HL-60 (cell line): ENCODE measurements at regions not wholly inside any gene's neighbourhood (a gene's known extent, or its start where the extent isn't known, plus 50 kb on each side); places are given as distances from the start of the nearest gene placed in this dataset.
A peak's percentile ranks its signal among the peaks of the same experiment; 100 is the strongest.

ENCODE experiments used
- DNase-seq, 2 experiments: peaks; one replicate each; pipeline ENCODE4 v3.0.0-alpha.2; 2010 to 2020; ENCODE audit warnings: low read depth in 1 of 2, low spot score in 1 of 2
- H3K27ac ChIP-seq: fragments of 250-450 bp; sonication (Bioruptor Pico); replicated peaks from 2 replicates; pipeline ENCODE4 v1.5.1; 2020; ENCODE audit warnings: mild to moderate bottlenecking, moderate library complexity
- H3K27me3 ChIP-seq: fragments of 250-450 bp; sonication (Bioruptor Pico); 2 replicates; pipeline ENCODE4 v1.5.1; 2021; ENCODE audit warnings: mild to moderate bottlenecking, moderate library complexity; ENCODE audit not compliant: insufficient read depth, poor library complexity, severe bottlenecking
- H3K4me3 ChIP-seq: replicated peaks from 2 replicates; pipeline ENCODE4 v1.5.1; 2011; ENCODE audit warnings: mild to moderate bottlenecking, control low read depth, low read length; ENCODE audit not compliant: insufficient read depth
- CTCF ChIP-seq: IDR thresholded peaks from one replicate; pipeline ENCODE4 v1.5.1; 2011; ENCODE audit warnings: low read length, control low read depth, inconsistent platforms; ENCODE audit not compliant: insufficient read depth
- GABPA ChIP-seq: IDR thresholded peaks from 2 replicates; pipeline ENCODE4 v1.6.1; 2012; ENCODE audit warnings: low read depth
- POLR2AphosphoS5 ChIP-seq: IDR thresholded peaks from 2 replicates; pipeline ENCODE4 v1.6.1; 2012; ENCODE audit warnings: low read depth
- REST ChIP-seq: IDR thresholded peaks from 2 replicates; pipeline ENCODE4 v1.6.1; 2012; ENCODE audit warnings: low read depth; ENCODE audit not compliant: insufficient replicate concordance
- SPI1 ChIP-seq: IDR thresholded peaks from 2 replicates; pipeline ENCODE4 v1.6.1; 2012; ENCODE audit warnings: low read depth, mild to moderate bottlenecking, borderline replicate concordance

DNA sequence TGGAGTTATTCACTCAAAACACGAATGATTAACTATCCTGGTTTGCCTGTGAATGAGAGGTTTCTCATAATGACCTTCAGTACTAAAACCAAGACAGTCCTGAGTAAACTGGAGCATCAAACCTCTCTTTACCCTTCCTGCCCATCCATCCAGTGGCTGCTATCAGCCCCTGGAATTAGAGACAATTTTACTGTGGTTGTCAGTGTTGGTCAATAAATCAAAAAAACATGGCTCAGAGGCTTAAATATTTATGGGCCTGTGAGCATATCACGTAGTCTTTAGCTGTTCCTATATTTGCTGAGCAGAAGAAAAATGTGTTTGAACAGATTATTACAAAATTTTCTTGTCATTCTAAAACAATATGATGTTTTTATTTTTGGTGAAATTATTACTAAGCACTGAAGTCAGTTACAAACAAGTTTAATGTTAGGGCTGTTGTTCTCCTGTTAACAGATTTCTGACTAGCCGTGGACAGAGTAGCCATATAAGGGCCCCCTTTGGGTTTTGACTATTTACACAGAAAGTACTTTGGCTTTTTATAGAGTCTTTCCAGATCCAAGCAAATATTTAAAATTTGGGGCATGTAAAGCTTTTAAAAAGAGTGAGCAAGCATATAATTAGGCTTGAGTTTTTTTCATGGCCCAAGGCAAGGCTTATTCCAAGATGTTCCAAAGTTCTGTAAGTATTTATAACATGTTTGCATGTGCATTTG, 580.9 kb downstream of the DIPK2A start:
- Histone ChIP-seq H3K4me3 (no peak overlapping the region), H3K27me3 (no peaks in the 10 kb centered on the region), H3K27ac (no peak overlapping the region)
- TF ChIP-seq POLR2AphosphoS5 = no peak
- TF ChIP-seq REST = no peak
- TF ChIP-seq GABPA = no peak
- no peak for TF ChIP-seq CTCF
- no peak for TF ChIP-seq SPI1
- no peak for DNase-seq

DNA sequence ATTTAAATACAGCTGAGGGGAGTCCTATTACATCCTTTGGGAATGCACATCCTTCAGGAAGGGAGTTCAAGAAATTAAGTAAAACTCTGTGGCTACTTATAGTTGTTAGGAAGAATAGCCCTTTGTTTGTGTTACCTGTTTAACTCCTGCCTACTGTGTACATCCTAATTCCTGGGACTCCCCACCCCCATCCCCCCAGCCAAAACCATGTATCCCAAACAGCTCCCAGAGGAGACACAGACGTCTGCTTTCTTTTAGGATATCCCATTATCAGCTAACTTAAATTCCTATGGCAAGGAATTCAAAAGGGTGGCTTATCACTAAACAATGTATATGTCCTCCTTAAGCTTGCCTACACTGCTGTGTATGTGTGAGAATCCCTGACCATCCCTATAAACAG, 581.7 kb downstream of the DIPK2A start:
- DNase-seq = no peak
- H3K27ac ChIP-seq = no peak overlapping the region
- H3K4me3 ChIP-seq = no peak overlapping the region
- no peaks in the 10 kb centered on the region for H3K27me3 ChIP-seq
- TF ChIP-seq CTCF = no peak
- TF ChIP-seq GABPA = no peak

- Histone ChIP-seq H3K4me3 (no peak overlapping the region), H3K27me3 (no peaks in the 10 kb centered on the region), H3K27ac (no peak overlapping the region)
- TF ChIP-seq SPI1 = no peak
- no peak for TF ChIP-seq GABPA
- no peak for TF ChIP-seq REST
- TF ChIP-seq POLR2AphosphoS5 = no peak
- TF ChIP-seq CTCF = no peak
- DNase-seq = no peak
These were observed 583.3 kb downstream of the DIPK2A start for GRCh38 chr3:144554889-144555288.

DNA sequence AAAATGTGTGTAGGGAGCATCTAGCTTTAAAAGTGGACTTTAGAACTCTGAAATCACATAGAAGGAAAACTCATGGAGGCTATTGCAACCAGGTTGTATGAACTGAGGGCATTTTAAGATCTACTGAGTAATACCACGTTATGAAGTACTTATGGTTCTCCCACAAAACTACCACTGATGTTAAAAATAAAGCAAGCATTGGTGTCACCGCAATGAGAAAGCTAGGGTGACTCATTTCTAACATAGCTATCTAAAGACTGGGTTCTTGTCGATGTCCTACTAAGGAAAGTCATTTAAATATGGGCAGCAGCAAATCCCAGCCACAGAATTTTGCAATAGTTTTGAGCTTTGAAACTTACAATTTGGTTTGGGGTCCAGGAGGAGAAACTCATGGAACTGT, 584.8 kb downstream of the DIPK2A start:
- TF ChIP-seq REST (no peak), GABPA (no peak), SPI1 (no peak), CTCF (no peak), POLR2AphosphoS5 (no peak)
- Histone ChIP-seq H3K27me3 (no peaks in the 10 kb centered on the region), H3K4me3 (no peak overlapping the region), H3K27ac (no peak overlapping the region)
- peak in 1 of 2 experiments; percentile 12 for DNase-seq
